SW480 (cell line): ENCODE measurements at regions not wholly inside any gene's neighbourhood (a gene's known extent, or its start where the extent isn't known, plus 50 kb on each side); places are given as distances from the start of the nearest gene placed in this dataset.
A peak's percentile ranks its signal among the peaks of the same experiment; 100 is the strongest.

Source experiments
- DNase-seq: peaks from one replicate; pipeline ENCODE4 v3.0.0-alpha.2; 2016; ENCODE audit warnings: low spot score

GRCh38 chr2:150003544-150003943, 416.0 kb upstream of the MMADHC start:
- DNase-seq, result no peak

- DNase-seq, result no peak
Measured at GRCh38 chr2:150001788-150002187, 414.2 kb upstream of the MMADHC start.

GRCh38 chr2:149996901-149997300, 409.3 kb upstream of the MMADHC start:
- DNase-seq, result no peak

- DNase-seq, result peak; percentile 96
Measured at GRCh38 chr2:149994057-149994728, 406.6 kb upstream of the MMADHC start.

GRCh38 chr2:149993316-149993715, 405.7 kb upstream of the MMADHC start:
- DNase-seq, result no peak

GRCh38 chr2:149991576-149991975, 404.0 kb upstream of the MMADHC start:
- DNase-seq, result no peak

- DNase-seq, result no peak
Measured at GRCh38 chr2:149990965-149991364, 403.4 kb upstream of the MMADHC start.

- peak; percentile 5 for DNase-seq
Measured at GRCh38 chr2:149989447-149990063, 402.0 kb upstream of the MMADHC start.

- no peak for DNase-seq
Measured at GRCh38 chr2:149988361-149988760, 400.8 kb upstream of the MMADHC start.

- no peak for DNase-seq
Measured at GRCh38 chr2:149986861-149987260, 399.3 kb upstream of the MMADHC start.

GRCh38 chr2:149984311-149984710, 396.7 kb upstream of the MMADHC start:
- DNase-seq, result no peak

- DNase-seq, result no peak
Measured at GRCh38 chr2:149972066-149972465, 384.5 kb upstream of the MMADHC start.

GRCh38 chr2:149954981-149955600, 367.5 kb upstream of the MMADHC start:
- DNase-seq, result no peak

GRCh38 chr2:149953627-149954026, 366.1 kb upstream of the MMADHC start:
- DNase-seq, result no peak

- no peak for DNase-seq
Measured at GRCh38 chr2:149931486-149931885, 343.9 kb upstream of the MMADHC start.

GRCh38 chr2:149928011-149928410, 340.4 kb upstream of the MMADHC start:
- DNase-seq, result no peak

GRCh38 chr2:149926149-149926548, 338.6 kb upstream of the MMADHC start:
- no peak for DNase-seq

GRCh38 chr2:149924549-149925213, 337.1 kb upstream of the MMADHC start:
- DNase-seq, result no peak

- DNase-seq, result no peak
Measured at GRCh38 chr2:149924028-149924427, 336.5 kb upstream of the MMADHC start.

GRCh38 chr2:149921911-149922616, 334.5 kb upstream of the MMADHC start:
- DNase-seq, result no peak

- no peak for DNase-seq
Measured at GRCh38 chr2:149920389-149920788, 332.8 kb upstream of the MMADHC start.

GRCh38 chr2:149915151-149915550, 327.6 kb upstream of the MMADHC start:
- no peak for DNase-seq
